ENCODE measurements at regions not wholly inside any gene's neighbourhood (a gene's known extent, or its start where the extent isn't known, plus 50 kb on each side); places are given as distances from the start of the nearest gene placed in this dataset.

DNA sequence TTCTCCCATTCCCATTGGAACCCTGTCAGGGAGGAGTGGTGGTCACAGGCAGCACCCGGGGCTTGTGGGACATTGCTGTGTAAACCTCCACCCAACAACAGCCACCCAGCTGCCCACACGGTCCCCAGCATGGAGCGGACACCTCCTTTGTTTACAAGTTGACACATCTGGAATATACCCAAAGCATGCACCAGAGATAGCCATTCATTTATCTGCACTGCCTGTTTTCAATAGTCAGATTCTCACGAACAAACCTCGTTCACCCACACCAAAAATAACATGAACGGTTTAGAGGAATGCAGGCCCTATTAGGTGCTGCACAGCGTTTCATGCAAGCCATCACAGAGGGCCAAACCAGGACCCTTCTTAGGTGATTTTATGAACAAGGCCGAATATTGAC, 244.8 kb downstream of the FOXL1 start:
- TF ChIP-seq, protein P1, sequence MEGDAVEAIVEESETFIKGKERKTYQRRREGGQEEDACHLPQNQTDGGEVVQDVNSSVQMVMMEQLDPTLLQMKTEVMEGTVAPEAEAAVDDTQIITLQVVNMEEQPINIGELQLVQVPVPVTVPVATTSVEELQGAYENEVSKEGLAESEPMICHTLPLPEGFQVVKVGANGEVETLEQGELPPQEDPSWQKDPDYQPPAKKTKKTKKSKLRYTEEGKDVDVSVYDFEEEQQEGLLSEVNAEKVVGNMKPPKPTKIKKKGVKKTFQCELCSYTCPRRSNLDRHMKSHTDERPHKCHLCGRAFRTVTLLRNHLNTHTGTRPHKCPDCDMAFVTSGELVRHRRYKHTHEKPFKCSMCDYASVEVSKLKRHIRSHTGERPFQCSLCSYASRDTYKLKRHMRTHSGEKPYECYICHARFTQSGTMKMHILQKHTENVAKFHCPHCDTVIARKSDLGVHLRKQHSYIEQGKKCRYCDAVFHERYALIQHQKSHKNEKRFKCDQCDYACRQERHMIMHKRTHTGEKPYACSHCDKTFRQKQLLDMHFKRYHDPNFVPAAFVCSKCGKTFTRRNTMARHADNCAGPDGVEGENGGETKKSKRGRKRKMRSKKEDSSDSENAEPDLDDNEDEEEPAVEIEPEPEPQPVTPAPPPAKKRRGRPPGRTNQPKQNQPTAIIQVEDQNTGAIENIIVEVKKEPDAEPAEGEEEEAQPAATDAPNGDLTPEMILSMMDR (IDR thresholded peaks at IDR 0.05): no peak
- TF ChIP-seq POLR2AphosphoS5 (IDR thresholded peaks at IDR 0.05; ENCODE audit: insufficient read depth in 1 of 2, low read depth in 1 of 2): no peak
- no peak for TF ChIP-seq POLR2A (IDR thresholded peaks at IDR 0.05)

Data from vagina (tissue), 2 donors.